NCI-H2227 treated with DMSO at 0.1 percent for 48 hours (cell line): ENCODE measurements at regions not wholly inside any gene's neighbourhood (a gene's known extent, or its start where the extent isn't known, plus 50 kb on each side); places are given as distances from the start of the nearest gene placed in this dataset.

Experiments
- DNase-seq: peaks from one replicate; lab custom pipeline; 2025; lab: John Stamatoyannopoulos, UW

GRCh38 chr11:130613396-130613795, 165.0 kb downstream of the ADAMTS15 start:
- DNase-seq, result no peak

DNA sequence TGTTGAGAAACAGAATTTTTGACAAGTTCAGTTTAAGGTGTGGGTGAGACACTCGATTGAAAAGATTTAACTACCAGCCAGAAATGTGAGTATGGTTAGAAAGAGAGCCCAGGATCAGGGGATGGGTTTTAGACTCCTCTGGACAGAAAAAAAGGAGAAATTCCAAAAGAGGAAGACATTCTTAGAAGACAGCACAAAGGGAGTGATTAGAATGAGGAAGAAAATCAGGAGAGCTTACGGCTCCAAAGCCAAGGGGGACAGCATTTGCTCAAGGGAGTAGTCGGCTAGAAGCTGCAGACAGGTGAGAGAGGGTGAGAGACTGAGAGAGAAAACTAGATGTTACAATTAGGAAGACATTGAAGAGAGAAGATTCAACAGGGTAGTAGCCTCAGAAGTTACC, 166.1 kb downstream of the ADAMTS15 start:
- DNase-seq, result no peak

DNA sequence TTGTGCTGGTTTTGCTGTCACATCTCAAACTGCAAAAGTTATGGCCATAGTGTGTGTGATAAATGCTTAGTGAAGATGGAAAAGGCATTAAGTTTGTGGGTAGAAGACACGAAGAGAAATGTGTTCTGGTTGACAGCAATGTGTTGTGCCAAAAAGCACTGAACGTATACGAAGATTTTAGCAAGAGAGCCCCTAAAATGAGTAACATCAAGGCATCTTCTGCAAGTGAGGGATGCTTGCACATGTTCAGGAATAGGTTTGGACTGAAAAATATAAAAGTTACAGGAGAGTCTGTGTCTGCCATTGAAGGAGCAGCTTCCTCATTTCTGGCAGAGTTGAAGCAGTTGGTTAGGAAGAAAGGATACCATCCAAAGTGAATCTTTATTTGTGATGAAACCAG, 167.1 kb downstream of the ADAMTS15 start:
- no peak for DNase-seq

DNA sequence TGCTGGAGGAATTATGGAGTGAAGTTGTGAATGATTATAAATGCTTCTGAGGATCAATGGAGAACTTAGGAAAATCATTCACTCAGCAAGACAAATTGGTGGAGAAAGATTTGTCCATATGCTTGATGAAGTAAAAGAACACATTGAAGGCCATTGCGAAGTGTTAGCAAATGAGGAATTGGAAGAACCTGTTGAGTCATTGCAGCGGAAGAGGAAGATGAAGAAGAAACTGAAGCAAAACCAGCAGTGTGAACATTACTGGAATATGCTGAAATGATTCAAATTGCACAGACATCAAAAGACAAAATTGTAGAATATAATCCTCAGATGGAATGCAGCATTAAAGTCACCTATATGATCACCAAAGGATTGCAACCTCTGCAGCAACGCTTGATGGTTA, 168.1 kb downstream of the ADAMTS15 start:
- no peak for DNase-seq

GRCh38 chr11:130617001-130617400, 168.6 kb downstream of the ADAMTS15 start:
- DNase-seq, result no peak

- no peak for DNase-seq
Measured at GRCh38 chr11:130620548-130620947, 172.1 kb downstream of the ADAMTS15 start.

DNA sequence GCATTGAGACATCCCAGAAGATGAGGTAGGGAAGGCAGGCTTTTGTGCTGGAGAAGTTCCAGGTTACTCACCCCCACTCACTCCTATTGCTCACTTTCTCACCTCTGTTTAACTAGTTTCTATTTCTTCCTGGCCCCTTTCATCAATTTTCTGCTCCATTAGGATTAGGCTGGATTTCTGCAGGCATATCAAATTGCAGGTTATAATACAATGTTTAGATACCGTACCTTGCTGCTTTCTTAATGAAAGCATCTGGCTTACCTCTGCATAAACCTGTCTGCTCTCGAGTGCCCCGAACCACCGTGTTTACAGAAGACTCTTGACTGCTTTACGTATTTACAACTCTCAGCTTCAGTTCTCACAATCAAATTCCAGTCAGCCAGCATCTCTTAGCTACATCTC, 173.7 kb downstream of the ADAMTS15 start:
- DNase-seq, result no peak

- no peak for DNase-seq
Measured at GRCh38 chr11:130623670-130624668, 175.5 kb downstream of the ADAMTS15 start.

GRCh38 chr11:130624971-130625544, 176.6 kb downstream of the ADAMTS15 start:
- no peak for DNase-seq

GRCh38 chr11:130625578-130626306, 177.3 kb downstream of the ADAMTS15 start:
- DNase-seq, result no peak

GRCh38 chr11:130629039-130629438, 180.6 kb downstream of the ADAMTS15 start:
- DNase-seq, result no peak

DNA sequence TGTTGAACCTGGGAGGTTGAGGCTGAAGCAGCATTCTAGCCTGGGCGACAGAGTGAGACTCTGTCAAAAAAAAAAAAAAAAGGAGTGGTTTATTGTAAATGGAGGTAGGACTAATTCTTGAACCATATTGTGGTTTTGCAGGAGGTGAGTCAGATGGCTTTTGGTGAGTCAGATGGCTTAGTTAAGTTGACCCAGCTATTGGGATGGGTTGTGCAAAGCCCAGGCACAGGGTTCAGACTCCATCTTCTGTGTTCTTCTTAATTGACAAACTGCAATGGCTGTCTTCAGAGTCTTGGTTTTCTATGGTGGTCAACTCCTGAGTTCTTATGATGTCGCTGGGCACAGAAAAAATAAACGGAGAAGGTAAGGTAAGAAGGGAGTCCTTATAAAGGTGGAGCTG, 182.7 kb downstream of the ADAMTS15 start:
- DNase-seq, result no peak

DNA sequence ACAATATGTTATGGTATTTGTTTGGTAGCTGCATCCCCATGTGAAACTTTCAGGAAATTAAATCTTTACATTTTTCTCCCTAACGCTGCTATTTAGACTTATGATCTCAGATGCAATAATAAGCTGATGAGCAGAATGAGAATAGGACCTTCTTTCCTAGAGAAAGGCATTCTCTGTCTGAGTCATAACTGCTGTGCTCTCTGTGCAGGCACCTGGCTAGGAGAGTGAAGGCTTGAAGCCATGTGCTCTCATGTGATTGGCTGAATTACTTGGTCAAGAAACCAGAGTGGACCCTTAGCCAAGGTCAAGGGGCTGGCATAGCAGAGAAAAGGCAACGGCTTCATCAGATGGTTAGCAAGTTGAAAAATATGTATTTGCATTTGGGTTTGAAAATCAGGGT, 185.0 kb downstream of the ADAMTS15 start:
- no peak for DNase-seq

DNA sequence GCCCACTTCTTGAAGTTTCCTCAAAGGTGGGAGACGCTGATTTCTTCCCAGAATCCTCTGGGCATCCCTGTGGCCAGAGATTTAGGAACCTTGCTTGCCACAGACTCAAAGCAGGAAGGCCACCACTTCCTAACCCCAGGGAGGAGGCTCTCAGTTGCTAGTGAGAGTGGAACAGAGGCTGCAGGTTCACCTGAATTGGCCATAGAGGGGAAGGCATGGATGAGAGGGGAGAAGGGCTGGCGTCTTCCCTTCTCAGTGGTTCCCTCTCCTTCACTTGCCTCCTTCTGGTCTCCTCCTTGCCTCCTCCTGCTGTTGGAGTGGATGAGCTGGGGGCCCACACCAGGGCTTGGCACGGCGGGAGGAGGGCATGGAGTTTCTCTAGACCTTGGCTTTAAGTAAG, 185.7 kb downstream of the ADAMTS15 start:
- DNase-seq, result no peak

DNA sequence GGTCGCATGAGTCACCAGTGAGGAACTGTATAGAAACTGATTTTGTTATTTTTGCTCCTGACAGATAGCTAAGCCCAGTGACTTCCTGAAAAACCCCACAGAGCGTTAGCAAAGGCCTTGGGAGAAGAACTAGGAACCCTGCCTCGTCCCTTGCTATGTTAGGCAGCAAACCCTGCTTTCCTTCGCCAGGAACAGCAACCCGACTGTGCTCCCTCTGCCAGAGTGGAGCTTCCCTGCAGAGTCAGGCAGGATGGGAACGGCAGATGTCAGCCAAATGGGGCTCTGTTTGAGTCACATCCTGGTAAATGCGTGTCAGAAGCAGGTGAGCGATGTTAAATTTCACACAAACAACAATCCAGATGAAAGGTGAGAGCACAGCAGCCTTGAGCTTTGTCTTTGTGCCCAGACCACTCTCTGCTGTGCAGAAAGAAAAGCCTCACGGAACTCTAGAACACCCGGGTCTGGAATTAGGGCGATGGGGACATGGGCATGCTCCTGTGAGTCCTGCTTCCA, 186.6 kb downstream of the ADAMTS15 start:
- DNase-seq, result no peak

DNA sequence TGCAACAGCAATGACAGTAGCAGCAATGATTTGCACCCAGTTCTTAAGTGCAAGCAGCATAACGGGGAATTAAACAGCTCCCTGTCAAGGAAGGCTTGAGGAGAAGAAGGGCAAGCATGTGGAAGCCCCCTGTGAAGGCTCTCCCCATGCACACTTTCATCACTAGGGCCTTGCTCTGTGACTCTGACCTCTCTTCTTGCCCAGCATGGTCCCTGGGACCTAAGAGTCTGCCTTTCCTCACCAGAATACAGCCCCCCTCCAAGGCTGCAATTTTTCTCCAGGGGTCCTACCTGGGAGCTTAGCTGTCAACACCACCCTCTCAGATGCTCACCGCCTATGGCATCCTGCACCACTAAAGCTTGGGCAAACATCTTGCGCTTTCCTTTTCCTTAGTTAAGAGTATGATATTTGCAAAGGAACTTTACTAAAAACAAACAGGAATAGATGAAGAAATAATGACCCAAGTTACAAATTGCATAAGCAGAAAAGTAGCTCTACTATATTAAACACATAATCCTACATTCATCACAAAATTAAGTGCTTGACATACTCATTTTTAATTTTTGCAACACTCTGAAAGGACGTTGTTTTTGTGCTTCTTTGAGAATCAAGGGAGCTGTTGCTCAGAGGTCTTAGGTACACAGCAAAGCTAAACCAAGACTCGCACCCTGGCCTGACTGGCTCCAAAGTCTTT, 187.6 kb downstream of the ADAMTS15 start:
- DNase-seq, result no peak

- no peak for DNase-seq
Measured at GRCh38 chr11:130636722-130637464, 188.4 kb downstream of the ADAMTS15 start.

- no peak for DNase-seq
Measured at GRCh38 chr11:130637566-130637965, 189.1 kb downstream of the ADAMTS15 start.

DNA sequence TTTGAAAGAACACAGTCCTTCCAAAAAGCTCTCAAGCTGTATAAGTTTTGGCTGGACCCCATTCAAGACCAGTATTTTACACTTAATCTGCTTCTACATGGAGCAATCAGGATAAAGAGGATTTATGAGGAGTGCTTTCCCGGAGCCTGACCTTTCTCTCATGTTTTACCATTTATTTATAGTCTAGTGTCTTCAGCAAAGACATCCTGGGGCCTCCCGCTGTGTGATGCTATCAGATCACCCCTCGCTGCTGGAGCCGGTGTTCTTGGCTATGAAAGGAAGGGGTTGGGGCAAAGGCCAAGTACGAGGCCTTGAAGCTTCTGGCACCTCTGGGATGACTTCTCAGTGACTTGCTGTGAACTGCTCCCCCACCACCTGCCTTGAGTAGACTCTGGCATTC, 189.6 kb downstream of the ADAMTS15 start:
- peak; percentile 7 for DNase-seq

DNA sequence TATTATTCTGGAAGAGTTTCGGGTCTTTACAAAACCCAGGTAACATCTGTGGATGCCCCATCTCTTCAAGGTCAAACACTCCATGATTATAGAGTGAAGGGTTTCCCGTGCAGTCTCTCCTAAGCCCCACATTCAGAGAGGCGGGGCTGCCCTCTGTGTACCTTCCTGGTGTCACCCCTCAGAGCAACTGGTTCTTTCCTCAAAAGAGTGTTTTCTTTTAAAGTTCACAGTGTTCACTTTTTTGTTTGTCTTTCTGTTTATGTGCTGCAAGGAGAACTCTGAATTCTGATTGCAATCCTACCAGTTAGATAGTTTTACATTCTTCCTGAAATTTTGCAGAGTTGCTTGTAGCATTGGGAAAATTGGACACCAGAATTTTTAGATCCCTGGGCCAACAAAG, 190.2 kb downstream of the ADAMTS15 start:
- DNase-seq, result no peak

DNA sequence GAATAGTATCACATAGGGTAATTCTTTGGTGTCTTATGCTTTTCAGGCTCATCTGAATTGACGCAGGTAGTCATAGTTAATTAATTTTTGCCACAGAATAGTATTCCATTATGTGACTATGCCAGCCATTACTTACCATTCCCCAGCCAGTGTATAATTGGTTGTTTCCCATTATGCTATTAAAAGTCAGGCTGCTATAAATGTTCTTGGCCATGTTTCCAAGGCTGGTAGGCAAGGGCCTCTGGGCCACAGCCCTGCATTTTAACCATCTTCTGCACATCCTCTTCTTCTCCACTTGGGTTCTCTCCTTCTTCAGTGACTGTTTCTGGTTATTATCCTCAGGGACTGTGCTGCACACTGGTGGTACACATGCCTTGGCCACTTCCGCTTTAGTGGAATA, 190.9 kb downstream of the ADAMTS15 start:
- no peak for DNase-seq
